HG03442 (cell line): ENCODE measurements at regions not wholly inside any gene's neighbourhood (a gene's known extent, or its start where the extent isn't known, plus 50 kb on each side); places are given as distances from the start of the nearest gene placed in this dataset.
"Not testable (repeated sequence)": the region's sequence is repeated elsewhere in the genome, so short reads cannot be mapped to it uniquely, and the experiment has no call there.

Source experiments
- ATAC-seq: cut with Tn5 transposase; IDR thresholded peaks from one replicate; pipeline ENCODE4 v1.9.1; 2021; ENCODE audit warnings: mild to moderate bottlenecking, moderate library complexity; ENCODE audit not compliant: unreplicated experiment

GRCh38 chr13:65965501-65965900, 1264.6 kb downstream of the PCDH9 start:
- ATAC-seq: no peak

DNA sequence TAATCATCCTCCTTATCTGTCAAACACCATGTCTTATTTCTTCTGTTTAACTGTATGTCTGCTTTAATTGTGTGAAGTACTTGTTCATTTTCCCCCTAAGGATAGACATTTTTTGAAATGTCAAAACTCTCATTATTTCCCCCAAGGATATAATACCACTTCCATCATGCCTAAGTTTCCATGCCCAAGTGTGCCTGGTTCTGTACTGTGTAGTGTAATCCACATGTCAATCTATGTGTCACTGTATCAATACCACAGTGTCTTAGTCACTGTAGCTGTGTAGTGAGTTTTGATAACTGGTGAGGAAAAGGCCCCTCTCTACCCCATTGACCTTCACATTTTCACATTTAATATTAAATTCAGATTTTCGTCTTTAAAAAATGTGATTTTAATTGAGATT, 1265.5 kb downstream of the PCDH9 start:
- ATAC-seq: no peak

DNA sequence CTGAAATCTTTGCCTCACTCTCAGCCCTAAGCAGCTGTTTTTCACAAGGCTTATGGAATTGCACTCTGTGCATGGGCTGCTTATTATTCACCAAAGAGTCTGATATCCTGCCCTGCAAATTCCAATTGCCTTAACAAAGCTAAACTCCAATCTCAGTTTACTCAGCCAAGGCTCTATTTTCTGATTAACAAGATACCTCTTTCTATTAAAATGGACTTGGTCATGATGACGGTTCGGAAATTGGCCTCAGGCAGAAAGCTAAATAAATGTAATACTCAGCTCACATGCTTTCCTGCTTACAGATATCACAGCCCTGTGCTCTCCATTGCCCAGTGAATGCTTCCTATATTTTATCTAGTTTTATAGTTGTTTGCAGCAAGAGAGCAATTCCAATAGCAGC, 1270.8 kb downstream of the PCDH9 start:
- ATAC-seq: no peak

GRCh38 chr13:65946387-65946786, 1283.7 kb downstream of the PCDH9 start:
- ATAC-seq: no peak

DNA sequence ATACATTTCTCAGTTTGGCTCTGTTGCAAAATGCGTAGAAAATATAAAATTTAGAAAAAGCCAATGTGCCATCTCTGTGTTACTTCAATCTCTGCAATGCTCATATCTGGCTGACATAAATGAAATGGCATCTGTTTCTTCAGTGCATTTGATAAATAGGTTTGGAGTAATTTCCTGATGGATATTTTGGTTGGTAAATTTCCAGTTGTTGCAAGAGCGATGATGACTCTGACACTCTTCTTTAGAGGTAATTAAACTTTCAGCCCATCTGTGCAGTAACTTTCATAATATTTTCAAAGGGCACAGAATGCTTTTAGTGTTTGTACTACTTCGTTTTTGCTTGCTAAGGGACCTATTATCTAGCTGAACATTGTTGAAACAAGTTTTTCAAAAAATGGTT, 1286.4 kb downstream of the PCDH9 start:
- ATAC-seq: no peak

DNA sequence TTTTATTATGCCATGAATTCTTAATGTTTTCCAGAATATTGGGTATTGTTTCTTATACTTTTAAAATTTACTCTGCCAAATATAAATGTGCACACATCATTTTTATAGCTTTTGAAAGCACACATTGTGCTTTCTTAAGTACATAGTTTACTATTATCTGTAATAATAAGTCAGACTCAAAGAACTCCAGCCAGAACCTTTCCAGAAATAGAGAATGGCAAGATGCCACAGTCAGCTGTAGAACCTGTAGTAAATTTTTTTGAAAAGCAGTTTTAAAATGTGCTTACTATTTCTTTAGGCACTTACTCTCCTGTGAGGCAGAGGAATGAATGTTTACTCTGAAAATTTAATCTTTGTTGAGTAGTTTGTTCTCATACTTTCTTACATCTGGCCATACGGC, 1287.1 kb downstream of the PCDH9 start:
- no peak for ATAC-seq

GRCh38 chr13:65940720-65941119, 1289.4 kb downstream of the PCDH9 start:
- ATAC-seq: no peak

- ATAC-seq: no peak
Observed at GRCh38 chr13:65937251-65937650, 1292.9 kb downstream of the PCDH9 start.

DNA sequence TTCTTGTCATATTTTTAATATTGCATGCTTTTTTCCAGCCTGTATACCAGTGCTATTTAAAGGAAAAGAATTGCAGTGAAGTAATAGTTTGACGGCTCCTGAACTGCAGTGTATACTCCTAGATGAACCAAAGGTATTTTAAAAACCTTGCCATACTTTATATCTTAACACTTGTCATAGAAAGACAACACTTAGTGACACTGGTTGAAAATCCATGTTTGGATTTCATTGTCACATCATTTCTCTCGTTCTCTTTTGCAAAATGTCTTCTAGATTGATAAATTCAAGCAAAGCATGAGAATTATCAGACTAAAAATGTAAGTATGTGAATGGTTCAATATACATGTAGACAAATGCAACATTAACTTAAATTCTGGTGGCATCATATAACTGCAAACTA, 1293.9 kb downstream of the PCDH9 start:
- no peak for ATAC-seq

DNA sequence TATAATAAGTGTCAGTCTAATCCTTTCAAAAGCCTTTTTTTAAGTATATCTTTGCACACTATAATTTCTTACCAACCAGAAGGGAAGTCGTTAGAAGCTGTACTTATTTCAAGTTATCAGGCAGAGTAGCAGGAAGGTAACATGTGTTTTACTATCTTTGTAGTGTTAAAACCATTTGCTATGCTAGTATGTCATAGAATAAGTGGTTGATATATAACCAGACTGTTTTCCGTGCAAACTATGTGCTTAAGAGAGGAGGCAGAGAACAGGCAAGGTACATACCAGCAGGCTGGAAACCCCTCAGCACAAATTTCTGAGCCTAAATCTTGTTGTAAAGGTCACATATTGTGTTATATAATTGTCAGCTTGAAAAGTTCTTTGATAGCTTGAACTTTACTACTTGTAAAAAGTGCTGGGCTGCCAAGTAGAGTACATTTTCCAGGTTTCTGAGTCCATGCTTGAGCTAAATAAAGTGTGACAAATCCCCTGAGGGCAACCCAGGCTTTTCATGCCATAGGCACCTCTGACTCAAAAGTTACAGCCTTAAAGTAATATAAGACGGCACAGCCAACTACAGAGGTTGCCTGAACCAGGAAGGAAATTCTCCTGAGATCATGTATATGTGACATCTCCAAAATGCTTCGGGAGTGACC, 1297.4 kb downstream of the PCDH9 start:
- no peak for ATAC-seq

DNA sequence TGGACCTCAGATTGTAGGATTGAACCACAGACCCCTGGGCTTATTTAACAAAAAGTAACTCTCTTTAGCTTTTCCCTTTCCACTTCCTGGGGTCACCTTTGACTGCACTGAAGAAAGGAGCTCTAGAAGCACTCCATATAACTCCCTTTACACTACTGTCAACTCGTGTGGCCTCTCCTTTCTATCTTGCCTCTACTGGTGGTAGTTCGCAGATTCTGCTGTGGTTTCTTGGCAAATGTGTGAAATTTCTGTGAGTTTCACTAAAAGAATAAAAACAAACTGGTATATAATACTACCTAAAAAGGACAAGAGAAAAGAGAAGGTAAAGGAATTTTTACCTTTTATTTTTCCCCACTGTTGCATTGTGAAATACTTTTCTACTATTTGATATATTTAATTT, 1298.1 kb downstream of the PCDH9 start:
- no peak for ATAC-seq

DNA sequence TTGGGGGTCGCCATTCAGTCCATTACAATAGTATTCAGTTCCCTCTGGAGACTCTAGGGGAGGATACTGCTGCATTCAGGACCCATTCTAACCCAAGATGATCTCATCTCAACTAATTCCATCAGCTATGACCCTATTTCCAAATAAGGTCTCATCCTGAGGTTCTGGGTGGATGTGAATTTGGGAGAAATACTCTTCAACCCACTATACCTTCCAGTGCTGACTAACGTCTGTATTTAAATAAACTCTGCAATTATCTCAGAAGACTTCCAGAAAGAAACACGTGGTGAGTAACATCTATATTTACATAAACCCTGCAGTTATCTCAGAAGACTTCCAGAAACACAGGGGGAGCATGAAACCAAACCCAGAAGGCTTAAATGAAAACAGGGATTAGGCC, 1300.7 kb downstream of the PCDH9 start:
- ATAC-seq: no peak

GRCh38 chr13:65926750-65927171, 1303.4 kb downstream of the PCDH9 start:
- ATAC-seq: no peak

DNA sequence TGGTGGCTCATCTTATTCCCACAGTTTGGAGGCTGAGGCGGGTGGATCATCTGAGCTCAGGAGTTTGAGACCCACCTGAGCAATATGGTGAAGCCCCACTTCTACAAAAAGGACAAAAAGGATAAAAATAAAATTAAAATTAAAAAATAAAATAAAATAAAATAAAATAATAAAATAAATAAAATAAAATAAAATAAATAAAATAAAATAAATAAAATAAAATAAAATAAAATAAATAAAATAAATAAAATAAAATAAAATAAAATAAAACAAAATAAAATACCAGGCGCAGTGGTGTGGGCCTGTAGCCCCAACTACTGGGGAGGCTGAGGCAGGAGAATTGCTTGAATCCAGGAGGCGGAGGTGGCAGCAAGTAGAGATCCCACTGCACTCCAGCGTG, 1307.3 kb downstream of the PCDH9 start:
- ATAC-seq: not testable (repeated sequence)

GRCh38 chr13:65921933-65922332, 1308.2 kb downstream of the PCDH9 start:
- no peak for ATAC-seq

- no peak for ATAC-seq
Observed at GRCh38 chr13:65917731-65918130, 1312.4 kb downstream of the PCDH9 start.

DNA sequence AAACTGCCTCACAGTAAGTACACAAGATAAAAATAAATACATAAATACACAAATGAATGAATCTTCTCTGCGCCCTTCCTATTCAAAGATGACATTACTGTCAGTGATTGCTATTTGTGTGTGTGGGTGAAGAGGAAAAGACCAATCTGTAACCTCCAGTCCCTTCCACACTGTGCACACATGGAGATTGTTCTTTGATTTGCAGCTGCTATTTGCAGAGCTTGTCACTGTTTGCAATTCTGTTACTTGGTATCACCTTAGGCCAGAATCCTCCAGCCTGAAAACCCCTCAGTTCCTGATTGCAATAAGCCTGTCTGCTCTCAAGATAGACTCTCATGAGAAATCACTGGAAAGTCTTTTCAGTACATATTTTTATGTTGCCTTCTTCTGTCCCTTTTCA, 1314.9 kb downstream of the PCDH9 start:
- no peak for ATAC-seq

DNA sequence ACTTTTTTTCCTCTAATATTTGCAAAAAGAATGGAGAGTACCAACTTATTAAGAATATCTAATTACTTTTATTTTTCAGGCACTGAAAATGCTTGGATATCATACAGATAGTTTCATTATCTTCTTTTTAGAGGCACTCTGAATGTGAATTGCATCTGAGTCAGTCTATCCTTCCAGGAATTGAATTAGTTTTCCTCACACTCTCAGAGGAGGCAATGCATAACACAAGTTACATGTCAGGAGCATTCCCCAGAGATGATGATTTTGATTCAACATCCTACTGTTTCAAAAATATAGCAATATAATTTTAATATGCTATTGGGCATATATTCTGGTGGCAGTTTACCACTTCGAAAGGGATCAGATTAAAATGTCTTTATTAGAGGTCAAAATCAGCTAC, 1315.4 kb downstream of the PCDH9 start:
- no peak for ATAC-seq

- ATAC-seq: no peak
Observed at GRCh38 chr13:65913173-65913572, 1317.0 kb downstream of the PCDH9 start.

GRCh38 chr13:65912516-65912915, 1317.6 kb downstream of the PCDH9 start:
- no peak for ATAC-seq

- ATAC-seq: no peak
Observed at GRCh38 chr13:65911546-65912193, 1318.5 kb downstream of the PCDH9 start.

GRCh38 chr13:65909501-65909900, 1320.6 kb downstream of the PCDH9 start:
- no peak for ATAC-seq
